AML-193 (cell line): ENCODE measurements at regions not wholly inside any gene's neighbourhood (a gene's known extent, or its start where the extent isn't known, plus 50 kb on each side); places are given as distances from the start of the nearest gene placed in this dataset.

Source experiments
- DNase-seq, 2 experiments: peaks; one replicate each; lab custom pipeline; 2025; lab: John Stamatoyannopoulos, UW

GRCh38 chr2:88283886-88284592 lies 113.9 kb downstream of the THNSL2 start:
- no peak for DNase-seq

GRCh38 chr2:88281302-88282217 lies 111.4 kb downstream of the THNSL2 start:
- DNase-seq: no peak

DNA sequence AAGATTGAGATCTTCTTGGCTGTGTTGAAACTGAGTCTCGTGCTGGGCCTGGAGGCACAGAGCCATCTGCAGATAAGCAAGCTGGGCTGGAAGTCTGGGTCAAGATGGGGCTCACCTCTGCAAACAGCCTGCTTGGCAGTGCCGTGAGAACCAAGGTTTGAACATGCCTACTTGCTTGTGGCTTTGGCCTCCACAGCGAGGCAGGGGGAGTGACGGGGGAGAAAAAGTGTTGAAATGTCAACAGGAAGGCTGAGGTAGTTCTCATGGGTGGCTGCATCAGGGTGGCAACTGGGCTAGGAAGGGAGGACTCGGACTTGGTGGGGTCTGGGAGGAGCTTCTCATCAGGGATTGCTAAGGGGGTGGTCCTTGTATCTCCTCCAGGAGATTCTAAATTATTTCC lies 99.7 kb downstream of the THNSL2 start:
- no peak for DNase-seq

- DNase-seq: no peak
Measured at GRCh38 chr2:88265352-88266303, 95.5 kb downstream of the THNSL2 start.

DNA sequence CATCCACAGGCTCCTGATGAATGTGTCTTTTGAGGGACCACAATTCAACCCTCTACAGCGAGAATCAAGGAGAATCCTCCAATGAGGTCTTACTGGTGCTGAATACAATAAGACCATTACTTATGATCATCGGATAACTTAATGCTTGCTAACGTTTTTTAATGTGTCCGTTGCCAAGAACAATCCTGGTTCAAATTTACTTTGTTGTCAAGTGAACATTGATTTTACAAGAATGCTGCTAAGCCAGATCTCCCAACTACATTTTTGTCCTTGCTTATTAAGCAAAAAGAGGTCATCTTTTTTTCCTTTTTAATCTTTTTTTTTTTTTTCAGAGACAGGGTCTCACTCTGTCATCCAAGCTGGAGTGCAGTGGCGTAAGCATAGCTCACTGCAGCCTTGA lies 93.7 kb downstream of the THNSL2 start:
- no peak for DNase-seq

GRCh38 chr2:88261725-88262124 lies 91.6 kb downstream of the THNSL2 start:
- no peak for DNase-seq

- no peak for DNase-seq
Measured at GRCh38 chr2:88258208-88258607, 88.1 kb downstream of the THNSL2 start.

DNA sequence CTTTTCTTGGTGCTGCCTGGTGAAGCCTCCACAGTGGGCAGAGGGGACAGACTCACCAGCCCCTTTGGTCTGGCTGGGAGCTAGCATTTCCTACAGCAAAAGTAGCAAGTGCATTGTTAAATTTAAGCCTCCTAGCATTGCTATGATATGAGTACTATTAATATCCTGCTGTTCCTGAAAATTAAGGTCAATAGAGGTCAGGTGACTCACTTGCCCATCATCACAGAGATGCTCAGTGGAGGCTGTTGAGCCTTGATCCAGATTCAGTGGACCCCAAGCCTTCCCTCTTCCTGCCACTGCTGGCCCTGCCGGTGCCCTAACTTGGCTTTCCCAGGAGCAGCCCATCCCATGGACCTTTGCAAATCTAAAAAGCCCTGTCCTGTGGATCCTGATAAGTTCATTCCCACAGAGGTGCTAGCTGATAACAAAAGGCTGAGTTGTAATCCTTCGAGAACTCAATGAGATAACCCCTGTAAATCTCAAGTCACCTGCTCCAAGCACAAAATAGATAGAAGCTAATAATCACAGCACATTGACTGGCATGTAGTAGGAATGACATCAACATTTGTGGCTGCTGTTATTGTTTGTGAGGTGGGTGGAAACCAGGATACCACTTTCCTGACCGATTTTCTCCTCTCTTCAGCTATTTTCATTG lies 84.4 kb downstream of the THNSL2 start:
- no peak for DNase-seq

GRCh38 chr2:88253997-88254396 lies 83.9 kb downstream of the THNSL2 start:
- no peak for DNase-seq

GRCh38 chr2:88253375-88253774 lies 83.2 kb downstream of the THNSL2 start:
- DNase-seq: no peak

DNA sequence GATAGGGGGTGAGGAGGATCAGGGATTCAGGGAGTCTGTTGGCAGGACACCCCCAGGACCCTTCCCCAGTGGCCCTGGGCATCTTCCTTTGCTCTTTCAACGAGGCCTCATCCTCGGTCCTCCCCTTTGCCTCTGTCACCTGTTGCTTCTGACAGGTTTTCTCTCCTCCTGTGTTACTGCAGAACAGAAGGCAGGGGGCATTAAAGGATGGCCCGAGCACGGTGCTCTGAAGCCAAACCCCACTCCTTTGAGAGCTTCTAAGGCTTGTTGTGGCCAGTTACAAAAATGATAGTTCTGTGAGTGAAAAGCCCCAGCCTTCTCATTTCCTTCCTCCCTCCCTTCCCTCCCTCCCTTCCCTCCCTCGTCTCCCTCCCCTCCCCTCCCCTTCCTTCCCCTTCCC lies 82.5 kb downstream of the THNSL2 start:
- no peak for DNase-seq

- no peak for DNase-seq
Measured at GRCh38 chr2:88252111-88252510, 82.0 kb downstream of the THNSL2 start.

DNA sequence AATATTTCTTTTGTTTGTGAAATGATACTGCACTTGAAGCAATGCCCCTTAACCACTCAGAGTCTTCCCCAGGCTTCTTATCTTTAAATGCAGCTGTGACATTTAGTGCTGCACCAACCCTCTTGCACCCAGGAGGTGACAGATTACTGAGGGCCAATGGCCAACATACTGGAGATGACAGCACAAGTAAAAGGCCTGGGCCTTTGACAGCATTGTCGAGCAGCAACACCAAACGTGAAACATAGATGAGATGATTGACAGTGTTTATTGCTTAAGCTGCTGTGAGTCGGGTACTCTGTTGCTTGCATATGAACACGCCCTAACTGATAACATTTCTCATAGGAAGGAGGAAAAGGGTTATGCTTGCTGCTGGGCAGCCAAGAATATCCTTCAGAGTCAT lies 80.3 kb downstream of the THNSL2 start:
- no peak for DNase-seq

GRCh38 chr2:88248280-88248828 lies 78.2 kb downstream of the THNSL2 start:
- no peak for DNase-seq

- DNase-seq: no peak
Measured at GRCh38 chr2:88247531-88247930, 77.4 kb downstream of the THNSL2 start.

- no peak for DNase-seq
Measured at GRCh38 chr2:88245109-88245508, 75.0 kb downstream of the THNSL2 start.

GRCh38 chr2:88239781-88240180 lies 69.6 kb downstream of the THNSL2 start:
- no peak for DNase-seq

DNA sequence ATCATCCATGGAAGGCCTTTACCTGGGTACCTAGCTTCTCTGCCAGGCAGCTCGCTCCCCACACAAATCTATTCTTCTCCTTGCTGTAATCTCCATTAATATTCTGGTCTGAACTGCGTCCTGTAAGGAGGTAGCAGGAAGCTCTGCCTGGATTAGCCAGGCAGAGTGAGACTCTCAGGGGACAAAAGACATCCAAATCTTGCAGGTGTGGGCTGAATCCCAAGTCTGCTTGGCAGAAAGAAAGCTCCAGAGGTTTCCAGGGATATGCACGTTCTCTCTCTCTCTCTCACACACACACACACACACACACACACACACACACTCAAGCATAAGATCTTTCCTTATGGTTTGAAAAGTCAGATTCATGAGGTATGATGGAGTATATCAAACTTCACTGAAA lies 66.5 kb downstream of the THNSL2 start:
- DNase-seq: no peak
